ENCODE measurements at regions not wholly inside any gene's neighbourhood (a gene's known extent, or its start where the extent isn't known, plus 50 kb on each side); places are given as distances from the start of the nearest gene placed in this dataset.

GRCh38 chr17:79221597-79221996 is 147.0 kb downstream of the ENGASE start:
- FAIRE-seq (no peak), DNase-seq (ENCODE audit: low read depth, low spot score) (no peak)
- H3K4me1 ChIP-seq (ENCODE audit: control insufficient read depth, extremely low read depth, insufficient read depth, low read length), result no peaks in the 10 kb centered on the region
- no peak for TF ChIP-seq POLR2AphosphoS5 (IDR thresholded peaks at IDR 0.05; ENCODE audit: insufficient read depth, low read depth, low read length)
- TF ChIP-seq GATA2 (IDR thresholded peaks at IDR 0.05; ENCODE audit: insufficient read depth, insufficient read length, low read depth, low read length), result no peak
- TF ChIP-seq MAX (IDR thresholded peaks at IDR 0.05; ENCODE audit: insufficient read depth, insufficient read length), result no peak
- TF ChIP-seq POLR2A (IDR thresholded peaks at IDR 0.05; ENCODE audit: low read depth, low read length), result no peak
- TF ChIP-seq EZH2 (IDR thresholded peaks at IDR 0.05; ENCODE audit: borderline replicate concordance, low read depth, low read length, severe bottlenecking), result no peak
- no peak for TF ChIP-seq MYC (IDR thresholded peaks at IDR 0.05; ENCODE audit: low read depth, low read length)
- TF ChIP-seq CTCF (IDR thresholded peaks at IDR 0.05; ENCODE audit: extremely low read depth in 1 of 2, insufficient read depth in 1 of 2, low read depth in 1 of 2, low read length in 2 of 2), result no peak
- no peak for TF ChIP-seq FOS (IDR thresholded peaks at IDR 0.05; ENCODE audit: borderline replicate concordance, insufficient read depth, low read length)
- TF ChIP-seq JUN (IDR thresholded peaks at IDR 0.05; ENCODE audit: borderline replicate concordance, insufficient read depth, insufficient read length, low read depth), result no peak
- no peaks in the 10 kb centered on the region for H4K20me1 ChIP-seq (replicated peaks; ENCODE audit: control insufficient read depth, extremely low read depth, insufficient read depth, low read length)
- H3K9me3 ChIP-seq (replicated peaks; ENCODE audit: control insufficient read depth, insufficient read depth, low read length), result no peaks in the 10 kb centered on the region
- H2AFZ ChIP-seq (ENCODE audit: low read depth, low read length), result no peak overlapping the region
- BruUV-seq (replicated peaks), result no TSS peak
- H3K27me3 ChIP-seq (ENCODE audit: control insufficient read depth in 2 of 2, insufficient read depth in 2 of 2, low read length in 2 of 2), result peaks cover 3 to 13% of the 10 kb centered on the region in 2 experiments
- H3K9me1 ChIP-seq (replicated peaks; ENCODE audit: control insufficient read depth, extremely low read depth, insufficient read depth, low read length), result no peaks in the 10 kb centered on the region
- CTCF ChIA-PET, result no interaction called here
- no peak overlapping the region for H3K9ac ChIP-seq (replicated peaks; ENCODE audit: extremely low read depth, insufficient read depth, low read length)
- POLR2A ChIA-PET, result no interaction called here
- no peaks in the 10 kb centered on the region for H3K36me3 ChIP-seq (ENCODE audit: control insufficient read depth in 2 of 2, extremely low read depth in 1 of 2, insufficient read depth in 2 of 2, low read length in 2 of 2)
- no peak overlapping the region for H3K4me2 ChIP-seq (ENCODE audit: insufficient read depth, low read length)
- dilution Hi-C loops (cut with MboI; ENCODE audit: extremely low pct_ligation_motif_present, low sequenced_read_pairs), result no loop called here
- no peaks in the 10 kb centered on the region for H3K79me2 ChIP-seq (ENCODE audit: control insufficient read depth, insufficient read depth, low read length)
- no peak overlapping the region for H3K4me3 ChIP-seq (replicated peaks in 1 of 3; ENCODE audit: insufficient read depth in 1 of 3, low read depth in 1 of 3, low read length in 3 of 3)
- intact Hi-C loops (cut with micrococcal nuclease), result no loop called here
- H3K27ac ChIP-seq (ENCODE audit: insufficient read depth, low read depth, low read length), result no peak overlapping the region
